Cerebellar cortex (tissue), 1 donor: ENCODE measurements at regions not wholly inside any gene's neighbourhood (a gene's known extent, or its start where the extent isn't known, plus 50 kb on each side); places are given as distances from the start of the nearest gene placed in this dataset.

Experiments used
- DNase-seq: peaks from one replicate; pipeline ENCODE4 v3.0.0-alpha.2; 2015; ENCODE audit warnings: low spot score

- DNase-seq, result no peak
Measured at GRCh38 chr2:160632084-160632975, 138.7 kb upstream of the RBMS1 start.

- DNase-seq, result no peak
Measured at GRCh38 chr2:160634436-160634835, 140.8 kb upstream of the RBMS1 start.

- no peak for DNase-seq
Measured at GRCh38 chr2:160635488-160635887, 141.9 kb upstream of the RBMS1 start.

DNA sequence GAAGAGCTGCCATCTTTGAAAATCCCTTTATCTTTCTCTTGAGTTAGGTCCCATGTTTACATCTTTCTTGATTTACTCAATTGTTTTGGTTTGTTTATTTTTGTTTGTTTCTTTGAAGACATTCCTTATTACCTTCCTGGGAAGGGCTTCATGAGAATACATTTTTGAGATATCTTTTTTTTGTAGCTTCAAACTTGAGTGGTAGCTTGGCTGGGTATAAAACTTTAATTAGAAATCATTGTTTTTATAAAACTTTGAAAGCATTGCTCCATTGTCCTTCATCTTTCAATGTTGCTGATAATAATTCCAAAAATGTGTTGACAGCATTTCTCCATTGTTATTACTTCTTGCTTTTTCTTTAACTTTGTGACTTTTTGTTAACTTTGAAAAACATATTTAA is 145.9 kb upstream of the RBMS1 start:
- no peak for DNase-seq

DNA sequence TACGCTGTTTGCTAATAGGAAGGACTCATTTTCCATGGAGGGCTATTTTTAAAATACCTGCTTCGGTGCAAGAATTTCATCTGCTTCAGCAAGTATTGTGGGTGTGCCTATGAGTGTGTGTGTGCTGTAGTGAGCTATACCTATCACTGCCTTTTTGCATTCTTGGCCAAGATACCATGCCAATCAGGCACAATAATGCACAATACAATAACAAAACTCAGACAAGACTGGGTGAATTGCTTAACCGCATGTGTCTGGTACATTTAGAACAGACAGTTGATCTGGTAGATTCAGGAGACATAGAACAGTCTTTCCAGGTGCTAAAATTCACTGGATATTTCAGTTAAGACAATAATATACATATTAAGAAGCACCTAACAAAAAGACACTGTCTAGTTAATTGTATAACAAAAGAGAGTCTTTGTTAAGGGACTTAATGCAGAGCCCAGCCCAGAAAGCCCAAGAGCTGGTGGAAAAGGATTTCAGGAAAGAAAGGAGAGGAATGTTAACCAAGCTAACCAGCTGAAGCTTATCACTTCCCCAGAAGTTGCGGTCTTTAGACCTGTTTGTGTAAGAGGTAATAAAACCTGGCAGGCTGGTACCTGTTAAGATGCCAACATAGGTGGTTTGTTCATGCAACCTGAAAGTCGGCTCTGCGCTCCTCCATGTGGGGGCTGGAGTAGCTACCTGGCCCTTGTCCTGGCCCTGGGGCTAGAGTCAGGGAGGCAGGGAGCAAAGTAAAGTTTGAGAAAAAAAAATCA is 153.3 kb upstream of the RBMS1 start:
- no peak for DNase-seq

GRCh38 chr2:160647967-160648685 is 154.5 kb upstream of the RBMS1 start:
- no peak for DNase-seq

GRCh38 chr2:160649698-160650097 is 156.1 kb upstream of the RBMS1 start:
- no peak for DNase-seq

DNA sequence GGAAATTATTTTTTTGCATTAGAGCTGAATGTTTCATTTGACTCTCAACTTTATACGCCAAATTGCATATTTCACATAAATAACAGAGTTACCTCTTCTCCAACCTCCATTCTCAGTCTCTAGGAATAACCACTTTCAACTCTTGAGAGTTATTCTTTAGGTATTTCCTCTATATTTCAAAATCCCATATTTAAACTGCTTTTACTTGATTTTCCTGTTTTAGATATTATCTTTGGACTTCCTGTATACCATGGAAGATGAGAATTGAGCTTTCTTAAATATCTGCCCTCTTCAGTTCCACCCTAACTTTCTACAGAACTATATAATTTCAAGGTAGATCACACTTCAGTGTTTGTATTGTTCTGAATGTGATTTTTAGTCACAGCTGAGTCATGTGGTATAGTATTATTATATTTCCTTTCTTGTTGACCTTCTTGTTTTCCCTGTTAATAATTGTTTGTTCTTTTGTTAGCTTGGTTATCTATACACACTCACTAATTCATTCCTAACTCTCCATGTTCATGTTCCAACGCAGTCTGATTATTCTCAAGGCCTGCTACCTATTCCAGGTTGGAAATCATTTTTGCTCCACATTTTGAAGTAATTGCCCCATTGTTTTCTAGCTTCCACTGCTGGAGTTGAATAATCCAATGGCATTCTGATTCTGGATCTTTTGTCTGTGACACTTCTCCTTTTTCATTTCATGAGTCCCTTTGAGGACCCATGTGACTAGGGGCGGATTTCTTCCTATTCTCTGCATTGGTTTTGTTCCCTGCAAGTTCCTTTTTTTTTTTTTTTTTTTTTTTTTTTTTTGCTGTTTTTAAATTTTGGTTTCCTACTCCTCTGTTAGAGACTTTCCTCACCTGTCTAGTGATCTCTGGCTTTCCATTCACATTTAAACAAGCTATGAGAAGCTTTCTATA is 156.8 kb upstream of the RBMS1 start:
- no peak for DNase-seq

DNA sequence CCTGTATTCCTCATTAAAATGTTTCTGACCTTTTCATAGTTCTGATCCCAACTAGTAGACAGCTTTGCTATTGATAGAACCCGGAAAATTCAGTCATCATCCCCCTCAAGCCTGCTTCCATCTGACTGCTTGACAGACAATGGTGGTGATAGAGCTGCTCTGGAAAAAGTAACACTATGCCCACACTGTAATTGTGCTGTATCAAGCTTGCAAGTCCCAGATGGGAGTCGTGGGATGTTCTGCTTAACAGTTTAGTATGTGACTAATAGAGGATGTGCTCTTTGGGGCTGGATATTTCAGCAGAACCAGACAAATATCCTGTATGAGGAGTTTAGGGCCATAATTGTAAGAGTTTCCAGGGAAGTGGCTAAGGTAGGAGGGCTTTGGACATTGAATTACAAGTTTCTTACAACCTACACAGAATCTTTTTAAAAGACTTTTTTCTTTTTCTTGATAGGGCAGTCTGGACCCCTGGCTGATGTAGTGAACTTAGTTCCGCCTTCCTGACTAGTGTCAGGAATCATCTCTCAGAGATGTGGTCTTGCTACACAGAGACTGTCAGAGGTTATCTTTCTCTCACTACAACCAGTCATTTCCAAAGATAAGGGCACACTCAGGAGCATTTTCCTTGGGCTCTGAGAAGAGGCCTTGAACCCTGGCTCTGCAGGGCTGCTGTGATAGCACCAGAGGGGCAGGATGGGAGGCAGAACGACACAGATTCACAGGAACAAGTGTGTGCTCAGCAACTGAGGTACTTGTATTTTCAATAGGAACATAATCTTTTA is 158.0 kb upstream of the RBMS1 start:
- no peak for DNase-seq

- no peak for DNase-seq
Measured at GRCh38 chr2:160652236-160652635, 158.6 kb upstream of the RBMS1 start.

- no peak for DNase-seq
Measured at GRCh38 chr2:160657196-160657595, 163.6 kb upstream of the RBMS1 start.

DNA sequence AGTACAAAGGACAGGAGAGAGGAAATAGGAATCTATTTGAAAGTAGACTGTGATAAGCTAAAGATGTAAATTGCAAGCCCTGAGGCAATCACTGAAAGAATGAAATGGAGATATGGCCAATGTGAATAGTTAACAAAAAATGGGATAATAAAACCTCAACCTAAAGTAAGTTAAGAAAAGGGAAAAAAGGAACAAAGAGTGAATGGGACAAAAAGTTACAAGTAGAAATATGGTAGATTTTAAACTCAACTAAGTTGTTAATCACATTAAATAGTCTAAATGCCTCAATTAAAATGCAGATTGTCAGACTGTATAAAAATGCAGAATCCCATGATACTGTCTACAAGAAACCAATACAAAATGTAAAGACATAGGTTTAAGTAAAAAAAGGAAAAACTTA is 165.2 kb upstream of the RBMS1 start:
- no peak for DNase-seq

DNA sequence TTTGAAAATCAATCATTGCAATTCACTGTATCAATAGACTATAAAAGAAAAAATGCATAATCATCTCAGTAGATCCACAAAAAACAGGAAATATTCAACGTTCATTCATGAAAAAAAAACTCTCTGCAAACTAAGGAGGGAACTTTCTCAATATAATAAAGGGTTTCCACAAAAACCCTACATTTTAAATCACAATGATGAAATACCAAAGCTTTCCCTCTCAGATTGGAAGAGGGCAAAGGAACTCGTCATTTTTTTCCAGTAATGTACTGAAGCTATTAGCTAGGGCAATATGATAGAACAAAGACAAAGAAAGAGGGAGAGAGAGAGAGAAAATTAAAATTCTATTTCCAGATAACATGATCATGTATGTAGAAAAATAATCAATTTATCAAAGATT is 167.1 kb upstream of the RBMS1 start:
- DNase-seq, result no peak

GRCh38 chr2:160664603-160665140 is 171.1 kb upstream of the RBMS1 start:
- no peak for DNase-seq

GRCh38 chr2:160666154-160667060 is 172.8 kb upstream of the RBMS1 start:
- no peak for DNase-seq

DNA sequence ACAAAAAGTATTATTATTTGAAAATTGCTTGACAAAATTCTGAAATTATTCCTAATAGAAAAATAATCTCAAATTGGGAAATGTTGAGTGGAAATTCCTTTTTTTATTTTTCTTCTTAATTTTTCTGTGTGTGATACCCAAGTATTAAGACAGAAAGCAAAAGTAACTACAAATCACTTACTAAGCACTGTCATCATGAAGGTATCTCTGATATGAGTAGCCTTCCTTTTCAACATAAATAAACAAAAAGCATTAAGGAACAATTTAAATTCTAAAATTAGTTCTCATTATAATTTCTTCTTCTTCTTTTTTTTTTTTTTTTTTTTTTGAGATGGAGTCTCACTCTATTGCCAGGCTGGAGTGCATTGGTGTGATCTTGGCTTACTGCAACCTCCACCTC is 174.2 kb upstream of the RBMS1 start:
- DNase-seq, result no peak

DNA sequence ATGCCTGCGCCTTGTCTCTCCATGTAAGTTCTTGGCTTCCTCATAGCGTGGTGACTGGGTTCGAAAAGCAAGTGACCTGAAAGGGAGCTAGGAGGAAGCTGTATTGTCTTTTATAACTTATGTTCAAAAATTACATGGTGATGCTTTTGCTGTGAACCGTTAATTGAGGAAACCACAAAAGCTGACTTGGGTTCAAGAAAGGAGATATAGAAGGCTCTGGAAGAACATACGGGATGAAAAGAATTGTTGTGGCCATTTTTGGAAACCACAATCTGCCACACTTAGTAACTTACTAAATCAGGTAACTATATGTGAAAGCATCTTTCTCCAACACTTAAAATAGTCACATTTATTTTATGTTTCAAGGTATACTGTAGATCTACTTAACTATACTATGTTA is 177.0 kb upstream of the RBMS1 start:
- no peak for DNase-seq

DNA sequence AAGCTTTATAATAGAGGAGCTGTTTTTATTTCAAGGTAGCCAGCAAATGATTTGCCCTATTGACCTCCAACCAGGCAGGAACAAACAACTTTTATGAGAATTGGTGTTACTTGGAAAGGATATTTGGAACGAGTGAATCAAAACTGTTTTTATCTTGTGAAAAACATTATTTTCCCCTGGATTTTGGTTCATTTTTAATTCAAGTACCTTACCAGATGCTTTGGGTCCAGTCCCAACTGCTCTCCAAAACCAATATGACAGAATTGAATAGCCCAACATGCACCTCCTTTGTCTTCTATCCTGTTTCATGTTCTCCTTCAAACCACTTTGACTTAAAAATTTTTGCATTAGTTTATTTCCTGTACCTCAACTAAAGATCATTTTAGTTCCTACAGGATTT is 178.6 kb upstream of the RBMS1 start:
- no peak for DNase-seq

GRCh38 chr2:160674146-160674750 is 180.6 kb upstream of the RBMS1 start:
- DNase-seq, result no peak
